Brain microvascular endothelial cell (primary cell): ENCODE measurements at regions not wholly inside any gene's neighbourhood (a gene's known extent, or its start where the extent isn't known, plus 50 kb on each side); places are given as distances from the start of the nearest gene placed in this dataset.
A peak's percentile ranks its signal among the peaks of the same experiment; 100 is the strongest.

Experiments used
- DNase-seq: peaks from one replicate; pipeline ENCODE4 v3.0.0-alpha.2; 2020
- H3K27ac ChIP-seq: fragments of 250-450 bp; sonication (Bioruptor Pico); 2 replicates; pipeline ENCODE4 v1.5.1; 2020; ENCODE audit warnings: mild to moderate bottlenecking, moderate library complexity
- H3K27me3 ChIP-seq: fragments of 250-450 bp; sonication (Bioruptor Pico); replicated peaks from 2 replicates; pipeline ENCODE4 v1.5.1; 2020; ENCODE audit warnings: mild to moderate bottlenecking
- H3K36me3 ChIP-seq: fragments of 250-450 bp; sonication (Bioruptor Pico); replicated peaks from 2 replicates; pipeline ENCODE4 v1.5.1; 2020; ENCODE audit warnings: mild to moderate bottlenecking
- H3K4me3 ChIP-seq: 2 replicates; pipeline ENCODE4 v1.5.1; 2011; ENCODE audit warnings: low read depth, mild to moderate bottlenecking, control low read depth, low read length, moderate library complexity
- CTCF ChIP-seq: IDR thresholded peaks from 2 replicates; pipeline ENCODE4 v1.5.1; 2011; ENCODE audit warnings: low read depth, mild to moderate bottlenecking, moderate library complexity, low read length, control low read depth, inconsistent platforms; ENCODE audit errors: missing control alignments
- in situ Hi-C: cut with HindIII; loops from 2 replicates; pipeline ENCODE4 v1.10.0; 2017; ENCODE audit warnings: low sequenced_read_pairs, low pct_ligation_motif_present

- no peak for DNase-seq
- no peak overlapping the region for H3K4me3 ChIP-seq
- H3K27ac ChIP-seq: no peak overlapping the region
- in situ Hi-C loops: no loop called here
- H3K36me3 ChIP-seq: no peaks in the 10 kb centered on the region
- peak; percentile 35 for TF ChIP-seq CTCF
- no peaks in the 10 kb centered on the region for H3K27me3 ChIP-seq
These were observed 306.0 kb downstream of the FBXO15 start for GRCh38 chr18:73841661-73842060.

GRCh38 chr18:73840319-73840945 is 307.2 kb downstream of the FBXO15 start:
- no peak overlapping the region for H3K27ac ChIP-seq
- in situ Hi-C loops: no loop called here
- H3K36me3 ChIP-seq: no peaks in the 10 kb centered on the region
- H3K4me3 ChIP-seq: no peak overlapping the region
- TF ChIP-seq CTCF: no peak
- H3K27me3 ChIP-seq: no peaks in the 10 kb centered on the region
- no peak for DNase-seq

- H3K4me3 ChIP-seq: no peak overlapping the region
- H3K27me3 ChIP-seq: no peaks in the 10 kb centered on the region
- H3K36me3 ChIP-seq: no peaks in the 10 kb centered on the region
- no peak for DNase-seq
- H3K27ac ChIP-seq: no peak overlapping the region
- in situ Hi-C loops: no loop called here
- no peak for TF ChIP-seq CTCF
These were observed 308.2 kb downstream of the FBXO15 start for GRCh38 chr18:73839441-73839840.

- H3K27ac ChIP-seq: no peak overlapping the region
These were observed 309.5 kb downstream of the FBXO15 start for GRCh38 chr18:73838107-73838506.

GRCh38 chr18:73835656-73836364 is 311.8 kb downstream of the FBXO15 start:
- Histone ChIP-seq H3K4me3 (no peak overlapping the region), H3K27me3 (no peaks in the 10 kb centered on the region), H3K36me3 (no peaks in the 10 kb centered on the region), H3K27ac (no peak overlapping the region)
- no peak for TF ChIP-seq CTCF
- no peak for DNase-seq
- in situ Hi-C loops: no loop called here

More at GRCh38 chr18:73838107-73838506, 309.5 kb downstream of the FBXO15 start:
- no peak for TF ChIP-seq CTCF
- Histone ChIP-seq H3K27me3 (no peaks in the 10 kb centered on the region), H3K4me3 (no peak overlapping the region), H3K36me3 (no peaks in the 10 kb centered on the region)
- in situ Hi-C loops: no loop called here
- no peak for DNase-seq
